ENCODE measurements at regions not wholly inside any gene's neighbourhood (a gene's known extent, or its start where the extent isn't known, plus 50 kb on each side); places are given as distances from the start of the nearest gene placed in this dataset.

GRCh38 chr16:63617047-63617989 lies 1504.5 kb downstream of the CDH11 start:
- peak overlapping the region; percentile 74 for H3K4me3 ChIP-seq
- H3K9ac ChIP-seq (ENCODE audit: insufficient read length), result no peak overlapping the region
- H3K27ac ChIP-seq, result no peak overlapping the region

GRCh38 chr16:63614429-63614828 lies 1507.4 kb downstream of the CDH11 start:
- no peak for DNase-seq (ENCODE audit: low read depth, low spot score)
- Histone ChIP-seq H3K36me3 (ENCODE audit: insufficient read depth, low read length) (no peaks in the 10 kb centered on the region), H3K9ac (ENCODE audit: insufficient read length) (no peak overlapping the region), H3K27ac (no peak overlapping the region), H3K4me3 (no peak overlapping the region), H3K9me3 (ENCODE audit: low read depth, low read length) (no peaks in the 10 kb centered on the region)
- no peak for TF ChIP-seq FOXP2 (optimal IDR thresholded peaks at IDR 0.05; ENCODE audit: control extremely low read depth, extremely low read length, insufficient read depth)
- TF ChIP-seq EZH2 (IDR thresholded peaks at IDR 0.05), result no peak

More at GRCh38 chr16:63617047-63617989, 1504.5 kb downstream of the CDH11 start:
- TF ChIP-seq POLR2AphosphoS5 (IDR thresholded peaks at IDR 0.05; ENCODE audit: borderline replicate concordance, low read depth, low read length), result no peak
- DNase-seq (ENCODE audit: low read depth, low spot score), result no peak
- Histone ChIP-seq H3K9me3 (ENCODE audit: low read depth, low read length) (no peaks in the 10 kb centered on the region), H3K36me3 (ENCODE audit: insufficient read depth, low read length) (no peaks in the 10 kb centered on the region)

- no peak overlapping the region for H3K4me3 ChIP-seq
- no peaks in the 10 kb centered on the region for H3K36me3 ChIP-seq (ENCODE audit: insufficient read depth, low read length)
- DNase-seq (ENCODE audit: low read depth, low spot score), result no peak
- TF ChIP-seq POLR2AphosphoS5 (IDR thresholded peaks at IDR 0.05; ENCODE audit: borderline replicate concordance, low read depth, low read length) (no peak), EZH2 (IDR thresholded peaks at IDR 0.05) (no peak), FOXP2 (optimal IDR thresholded peaks at IDR 0.05; ENCODE audit: control extremely low read depth, extremely low read length, insufficient read depth) (no peak)
- no peak overlapping the region for H3K9ac ChIP-seq (ENCODE audit: insufficient read length)
- no peaks in the 10 kb centered on the region for H3K9me3 ChIP-seq (ENCODE audit: low read depth, low read length)
- H3K27ac ChIP-seq, result no peak overlapping the region
Observed at GRCh38 chr16:63613701-63614100, 1508.2 kb downstream of the CDH11 start.

- DNase-seq (ENCODE audit: low read depth, low spot score), result no peak
- Histone ChIP-seq H3K36me3 (ENCODE audit: insufficient read depth, low read length) (no peaks in the 10 kb centered on the region), H3K9me3 (ENCODE audit: low read depth, low read length) (no peaks in the 10 kb centered on the region), H3K27ac (no peak overlapping the region), H3K4me3 (no peak overlapping the region), H3K9ac (ENCODE audit: insufficient read length) (no peak overlapping the region)
- TF ChIP-seq FOXP2 (optimal IDR thresholded peaks at IDR 0.05; ENCODE audit: control extremely low read depth, extremely low read length, insufficient read depth), result no peak
- no peak for TF ChIP-seq POLR2AphosphoS5 (IDR thresholded peaks at IDR 0.05; ENCODE audit: borderline replicate concordance, low read depth, low read length)
- TF ChIP-seq EZH2 (IDR thresholded peaks at IDR 0.05), result no peak
Observed at GRCh38 chr16:63612462-63613227, 1509.2 kb downstream of the CDH11 start.

GRCh38 chr16:63606778-63607177 lies 1515.1 kb downstream of the CDH11 start:
- TF ChIP-seq FOXP2 (optimal IDR thresholded peaks at IDR 0.05; ENCODE audit: control extremely low read depth, extremely low read length, insufficient read depth) (no peak), EZH2 (IDR thresholded peaks at IDR 0.05) (no peak), POLR2AphosphoS5 (IDR thresholded peaks at IDR 0.05; ENCODE audit: borderline replicate concordance, low read depth, low read length) (no peak)
- Histone ChIP-seq H3K36me3 (ENCODE audit: insufficient read depth, low read length) (no peaks in the 10 kb centered on the region), H3K4me3 (no peak overlapping the region), H3K27ac (no peak overlapping the region), H3K9me3 (ENCODE audit: low read depth, low read length) (no peaks in the 10 kb centered on the region), H3K9ac (ENCODE audit: insufficient read length) (no peak overlapping the region)
- no peak for DNase-seq (ENCODE audit: low read depth, low spot score)

GRCh38 chr16:63602206-63602927 lies 1519.5 kb downstream of the CDH11 start:
- no peak overlapping the region for H3K27ac ChIP-seq
- no peaks in the 10 kb centered on the region for H3K36me3 ChIP-seq (ENCODE audit: insufficient read depth, low read length)
- no peak overlapping the region for H3K4me3 ChIP-seq
- DNase-seq (ENCODE audit: low read depth, low spot score), result no peak
- no peaks in the 10 kb centered on the region for H3K9me3 ChIP-seq (ENCODE audit: low read depth, low read length)
- TF ChIP-seq POLR2AphosphoS5 (IDR thresholded peaks at IDR 0.05; ENCODE audit: borderline replicate concordance, low read depth, low read length) (no peak), EZH2 (IDR thresholded peaks at IDR 0.05) (no peak), FOXP2 (optimal IDR thresholded peaks at IDR 0.05; ENCODE audit: control extremely low read depth, extremely low read length, insufficient read depth) (no peak)
- H3K9ac ChIP-seq (ENCODE audit: insufficient read length), result no peak overlapping the region

- no peak overlapping the region for H3K4me3 ChIP-seq
- TF ChIP-seq EZH2 (IDR thresholded peaks at IDR 0.05) (no peak), FOXP2 (optimal IDR thresholded peaks at IDR 0.05; ENCODE audit: control extremely low read depth, extremely low read length, insufficient read depth) (no peak), POLR2AphosphoS5 (IDR thresholded peaks at IDR 0.05; ENCODE audit: borderline replicate concordance, low read depth, low read length) (no peak)
- no peak overlapping the region for H3K9ac ChIP-seq (ENCODE audit: insufficient read length)
- DNase-seq (ENCODE audit: low read depth, low spot score), result no peak
- no peak overlapping the region for H3K27ac ChIP-seq
- H3K9me3 ChIP-seq (ENCODE audit: low read depth, low read length), result no peaks in the 10 kb centered on the region
- H3K36me3 ChIP-seq (ENCODE audit: insufficient read depth, low read length), result no peaks in the 10 kb centered on the region
Observed at GRCh38 chr16:63596716-63597115, 1525.1 kb downstream of the CDH11 start.

GRCh38 chr16:63592852-63593251 lies 1529.0 kb downstream of the CDH11 start:
- H3K36me3 ChIP-seq (ENCODE audit: insufficient read depth, low read length), result no peaks in the 10 kb centered on the region
- H3K27ac ChIP-seq, result no peak overlapping the region
- H3K9ac ChIP-seq (ENCODE audit: insufficient read length), result no peak overlapping the region
- H3K9me3 ChIP-seq (ENCODE audit: low read depth, low read length), result no peaks in the 10 kb centered on the region
- DNase-seq (ENCODE audit: low read depth, low spot score), result no peak
- H3K4me3 ChIP-seq, result no peak overlapping the region
- no peak for TF ChIP-seq EZH2 (IDR thresholded peaks at IDR 0.05)
- no peak for TF ChIP-seq POLR2AphosphoS5 (IDR thresholded peaks at IDR 0.05; ENCODE audit: borderline replicate concordance, low read depth, low read length)
- no peak for TF ChIP-seq FOXP2 (optimal IDR thresholded peaks at IDR 0.05; ENCODE audit: control extremely low read depth, extremely low read length, insufficient read depth)

Data from SK-N-MC (cell line).